ENCODE measurements at regions not wholly inside any gene's neighbourhood (a gene's known extent, or its start where the extent isn't known, plus 50 kb on each side); places are given as distances from the start of the nearest gene placed in this dataset.
A peak's percentile ranks its signal among the peaks of the same experiment; 100 is the strongest.

DNA sequence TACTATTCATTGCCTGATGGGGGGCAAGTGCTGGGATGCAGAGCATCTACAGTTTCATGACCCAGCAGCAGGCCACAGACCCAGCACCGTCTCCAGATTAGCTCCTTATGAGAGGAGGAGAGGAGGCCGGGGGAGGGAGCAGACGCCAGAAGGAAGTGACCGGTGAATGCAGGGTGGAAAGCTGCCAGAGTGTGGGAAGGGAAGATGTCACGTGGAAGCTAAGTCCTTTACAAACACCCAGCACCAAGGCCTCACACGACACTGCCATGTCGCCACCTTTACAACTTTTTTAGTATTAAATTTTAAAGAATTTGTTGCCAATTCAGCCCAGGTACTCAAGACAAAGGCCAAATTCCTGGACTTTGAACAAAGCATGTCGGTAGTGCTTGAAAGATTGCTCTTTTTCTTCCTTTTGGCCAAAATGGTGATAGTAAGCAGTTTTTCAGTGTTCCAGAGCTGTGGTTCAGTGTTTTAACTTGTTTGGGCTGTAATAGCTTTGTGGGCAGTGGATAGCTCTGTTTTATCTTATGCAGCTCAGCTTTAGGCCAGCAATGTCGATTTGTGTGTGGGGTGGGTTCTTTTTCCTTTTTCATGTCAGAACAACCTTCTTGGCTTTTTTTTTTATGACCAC is 58.2 kb downstream of the ZBTB38 start:
- TF ChIP-seq, protein P1, sequence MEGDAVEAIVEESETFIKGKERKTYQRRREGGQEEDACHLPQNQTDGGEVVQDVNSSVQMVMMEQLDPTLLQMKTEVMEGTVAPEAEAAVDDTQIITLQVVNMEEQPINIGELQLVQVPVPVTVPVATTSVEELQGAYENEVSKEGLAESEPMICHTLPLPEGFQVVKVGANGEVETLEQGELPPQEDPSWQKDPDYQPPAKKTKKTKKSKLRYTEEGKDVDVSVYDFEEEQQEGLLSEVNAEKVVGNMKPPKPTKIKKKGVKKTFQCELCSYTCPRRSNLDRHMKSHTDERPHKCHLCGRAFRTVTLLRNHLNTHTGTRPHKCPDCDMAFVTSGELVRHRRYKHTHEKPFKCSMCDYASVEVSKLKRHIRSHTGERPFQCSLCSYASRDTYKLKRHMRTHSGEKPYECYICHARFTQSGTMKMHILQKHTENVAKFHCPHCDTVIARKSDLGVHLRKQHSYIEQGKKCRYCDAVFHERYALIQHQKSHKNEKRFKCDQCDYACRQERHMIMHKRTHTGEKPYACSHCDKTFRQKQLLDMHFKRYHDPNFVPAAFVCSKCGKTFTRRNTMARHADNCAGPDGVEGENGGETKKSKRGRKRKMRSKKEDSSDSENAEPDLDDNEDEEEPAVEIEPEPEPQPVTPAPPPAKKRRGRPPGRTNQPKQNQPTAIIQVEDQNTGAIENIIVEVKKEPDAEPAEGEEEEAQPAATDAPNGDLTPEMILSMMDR (IDR thresholded peaks at IDR 0.05; ENCODE audit: insufficient read depth, low read depth, low read length) = no peak
- peak; percentile 86 for DNase-seq (ENCODE audit: low read depth)
- no peak overlapping the region for H3K4me3 ChIP-seq (ENCODE audit: low read depth, low read length)

DNA sequence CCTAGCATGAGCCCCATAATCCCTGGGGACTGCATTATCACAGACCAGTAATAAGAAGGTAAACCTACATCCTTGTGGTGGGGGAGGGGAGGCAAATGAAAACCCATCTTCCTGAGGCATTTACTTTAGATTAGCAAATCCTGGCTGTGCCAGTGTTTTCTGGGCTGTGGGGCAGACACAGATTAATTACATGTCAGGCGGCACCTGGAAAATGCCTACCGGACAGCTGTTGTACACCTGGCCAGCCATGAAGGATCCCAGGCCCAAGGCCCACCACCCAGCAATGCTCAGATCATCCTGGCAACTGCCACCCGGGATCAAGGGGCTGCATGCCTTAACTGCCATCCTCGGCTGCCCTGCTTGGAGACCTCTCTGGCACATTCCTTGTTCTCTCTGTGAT is 59.1 kb upstream of the RASA2 start:
- no peak for DNase-seq (ENCODE audit: low read depth)
- TF ChIP-seq, protein P1 (IDR thresholded peaks at IDR 0.05; ENCODE audit: insufficient read depth, low read depth, low read length) = no peak
- H3K4me3 ChIP-seq (ENCODE audit: low read depth, low read length) = no peak overlapping the region

DNA sequence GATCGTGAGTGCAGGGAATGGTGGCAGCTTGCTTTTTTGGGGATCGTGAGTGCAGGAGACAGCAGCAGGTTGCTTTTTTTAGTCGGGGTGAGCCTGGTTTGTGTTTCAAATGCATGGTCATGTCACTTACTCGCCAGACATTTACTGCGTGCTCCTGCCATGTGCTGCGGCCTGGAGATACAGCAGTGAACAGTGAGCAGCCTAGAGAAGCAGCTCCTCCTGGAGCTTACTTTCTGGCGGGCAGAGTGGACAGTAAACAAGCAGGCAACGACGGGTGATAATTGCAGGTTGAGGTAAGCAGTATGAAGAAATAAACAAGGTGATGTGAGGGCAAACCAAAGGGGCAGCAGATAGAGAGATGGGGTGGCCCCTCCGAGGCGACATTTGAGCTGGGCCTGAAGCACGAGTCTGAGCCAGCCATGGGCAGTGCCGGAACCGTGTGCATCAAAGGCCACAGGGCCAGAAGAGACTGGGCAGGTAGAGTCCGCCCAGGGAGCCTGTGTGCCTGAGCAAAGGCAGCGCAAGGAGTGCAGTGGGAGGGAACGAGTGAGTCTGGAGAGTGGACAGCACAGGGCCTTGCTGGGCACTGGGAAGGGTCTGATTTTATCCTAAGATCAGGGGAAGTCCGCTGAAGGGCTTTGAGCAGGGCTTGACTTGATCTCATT is 57.3 kb upstream of the RASA2 start:
- no peak for DNase-seq (ENCODE audit: low read depth)
- TF ChIP-seq, protein P1 (IDR thresholded peaks at IDR 0.05; ENCODE audit: insufficient read depth, low read depth, low read length) = no peak
- no peak overlapping the region for H3K4me3 ChIP-seq (ENCODE audit: low read depth, low read length)

DNA sequence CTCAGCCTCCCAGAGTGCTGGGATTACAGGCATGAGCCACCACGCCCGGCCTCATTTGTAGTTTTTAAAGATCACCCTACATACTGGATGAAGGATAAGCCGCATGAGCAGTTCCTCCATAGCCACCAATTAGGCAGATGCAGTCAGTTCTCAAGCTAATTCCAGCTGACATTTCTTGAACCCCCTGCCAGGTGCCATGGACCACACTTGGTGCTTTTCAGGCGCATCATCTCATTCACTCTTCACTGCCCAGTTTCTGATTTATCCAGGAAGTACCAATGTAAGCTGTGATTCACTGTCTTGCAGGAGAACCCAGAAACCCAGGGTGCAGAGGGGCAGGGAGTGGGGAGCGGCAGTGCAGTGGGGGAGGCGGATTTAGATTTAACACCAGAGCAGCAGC is 56.5 kb upstream of the RASA2 start:
- H3K4me3 ChIP-seq (ENCODE audit: low read depth, low read length) = no peak overlapping the region
- TF ChIP-seq, protein P1 (IDR thresholded peaks at IDR 0.05; ENCODE audit: insufficient read depth, low read depth, low read length) = no peak
- DNase-seq (ENCODE audit: low read depth) = no peak

DNA sequence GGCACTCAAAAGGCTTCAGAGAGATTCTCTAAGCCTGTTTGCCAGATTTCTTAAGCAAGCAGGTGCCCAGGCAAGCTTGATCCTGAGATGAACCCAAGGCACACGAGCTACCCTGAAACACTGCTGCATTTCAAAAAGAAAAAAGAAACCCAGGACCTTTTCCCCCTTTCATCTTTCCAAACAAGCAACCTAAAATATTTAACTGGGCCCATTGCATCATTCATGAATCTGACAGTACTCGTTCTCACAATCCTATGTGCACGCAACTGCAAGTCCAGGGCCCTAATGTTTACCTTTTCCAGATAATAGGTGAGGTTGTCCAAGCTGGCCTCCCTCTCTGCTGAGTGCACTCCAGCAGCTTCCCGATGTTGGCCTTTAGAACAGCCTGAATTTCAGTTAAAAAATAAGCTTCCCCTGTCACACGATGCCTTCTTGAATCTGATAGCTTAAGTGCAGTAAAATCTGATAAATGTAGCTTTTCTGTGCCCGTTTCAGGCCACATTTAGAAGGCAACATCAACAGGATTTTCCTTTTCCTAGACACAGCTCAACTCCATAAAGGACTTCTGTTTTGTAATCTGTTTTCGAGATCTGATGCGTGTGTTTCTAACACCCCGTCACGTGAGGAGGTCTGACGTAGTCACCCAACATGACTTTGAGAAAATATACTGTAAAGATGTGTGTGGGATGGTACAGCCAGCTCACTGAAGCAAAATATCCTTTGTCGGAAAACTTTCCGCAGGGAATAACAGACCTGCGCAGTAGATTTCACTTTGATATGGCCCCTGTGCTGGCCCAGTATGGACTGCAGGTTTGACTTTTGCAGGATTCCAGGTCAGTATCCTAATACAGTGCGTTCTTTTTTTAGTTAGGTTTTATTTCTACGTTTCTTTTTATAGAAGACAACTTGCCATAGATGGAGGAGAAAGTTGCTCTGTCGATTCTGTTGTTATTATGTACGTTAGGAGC is 55.1 kb upstream of the RASA2 start:
- peak overlapping the region; percentile 37 for H3K4me3 ChIP-seq (ENCODE audit: low read depth, low read length)
- TF ChIP-seq, protein P1 (IDR thresholded peaks at IDR 0.05; ENCODE audit: insufficient read depth, low read depth, low read length) = no peak

DNA sequence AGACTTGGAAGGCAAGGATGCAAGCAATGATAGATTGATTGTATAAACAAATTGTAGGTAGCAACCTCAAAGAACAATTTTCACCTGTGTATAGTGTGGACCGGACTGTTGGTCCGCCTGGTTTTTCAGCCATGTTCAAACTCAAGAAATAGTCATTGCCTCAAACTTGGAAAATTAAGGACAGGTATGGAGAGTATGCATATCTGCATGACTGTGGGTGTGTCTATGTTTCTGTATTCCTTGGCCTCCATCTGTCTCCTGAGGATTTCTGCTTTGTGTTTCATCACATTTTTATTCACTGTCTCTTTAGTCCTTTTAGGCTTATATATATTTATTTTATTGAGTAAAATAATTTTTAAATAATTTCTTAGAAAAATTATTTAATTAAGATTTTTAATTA is 53.9 kb upstream of the RASA2 start:
- TF ChIP-seq, protein P1 (IDR thresholded peaks at IDR 0.05; ENCODE audit: insufficient read depth, low read depth, low read length) = no peak
- no peak for DNase-seq (ENCODE audit: low read depth)
- peak overlapping the region; percentile 37 for H3K4me3 ChIP-seq (ENCODE audit: low read depth, low read length)

More for the DNA sequence above, 55.1 kb upstream of the RASA2 start:
- DNase-seq (ENCODE audit: low read depth) = peak; percentile 93
